Activated naive CD4-positive, alpha-beta T cell treated with Interleukin-2 at 50 U/mL for 16 hours (primary cell): ENCODE measurements at regions not wholly inside any gene's neighbourhood (a gene's known extent, or its start where the extent isn't known, plus 50 kb on each side); places are given as distances from the start of the nearest gene placed in this dataset.
"Not testable (repeated sequence)": the region's sequence is repeated elsewhere in the genome, so short reads cannot be mapped to it uniquely, and the experiment has no call there.

Experiments
- DNase-seq: peaks from one replicate; pipeline ENCODE4 v3.0.0-alpha.2; 2020

GRCh38 chrX:123013141-123013540 is 170.9 kb upstream of the GRIA3 start:
- no peak for DNase-seq

- DNase-seq: no peak
Observed at GRCh38 chrX:123036401-123036800, 147.7 kb upstream of the GRIA3 start.

GRCh38 chrX:123049071-123049625 is 134.9 kb upstream of the GRIA3 start:
- no peak for DNase-seq

- DNase-seq: no peak
Observed at GRCh38 chrX:123060986-123061385, 123.1 kb upstream of the GRIA3 start.

GRCh38 chrX:123064053-123064452 is 120.0 kb upstream of the GRIA3 start:
- DNase-seq: no peak

- no peak for DNase-seq
Observed at GRCh38 chrX:123072686-123073385, 111.2 kb upstream of the GRIA3 start.

- DNase-seq: no peak
Observed at GRCh38 chrX:123075947-123076561, 108.0 kb upstream of the GRIA3 start.

- DNase-seq: no peak
Observed at GRCh38 chrX:123077631-123078030, 106.4 kb upstream of the GRIA3 start.

- no peak for DNase-seq
Observed at GRCh38 chrX:123080065-123080464, 104.0 kb upstream of the GRIA3 start.

- DNase-seq: no peak
Observed at GRCh38 chrX:123081776-123082175, 102.3 kb upstream of the GRIA3 start.

- DNase-seq: no peak
Observed at GRCh38 chrX:123083924-123084323, 100.2 kb upstream of the GRIA3 start.

- no peak for DNase-seq
Observed at GRCh38 chrX:123084797-123085196, 99.3 kb upstream of the GRIA3 start.

- DNase-seq: no peak
Observed at GRCh38 chrX:123085311-123085940, 98.7 kb upstream of the GRIA3 start.

GRCh38 chrX:123086768-123087167 is 97.3 kb upstream of the GRIA3 start:
- no peak for DNase-seq

GRCh38 chrX:123087326-123087725 is 96.8 kb upstream of the GRIA3 start:
- DNase-seq: no peak

GRCh38 chrX:123088331-123088730 is 95.7 kb upstream of the GRIA3 start:
- DNase-seq: no peak

- DNase-seq: no peak
Observed at GRCh38 chrX:123088930-123089329, 95.1 kb upstream of the GRIA3 start.

GRCh38 chrX:123093792-123094191 is 90.3 kb upstream of the GRIA3 start:
- DNase-seq: no peak

GRCh38 chrX:123108513-123109427 is 75.3 kb upstream of the GRIA3 start:
- DNase-seq: no peak

- DNase-seq: no peak
Observed at GRCh38 chrX:123121241-123121640, 62.8 kb upstream of the GRIA3 start.

- not testable (repeated sequence) for DNase-seq
Observed at GRCh38 chrX:123129805-123130204, 54.3 kb upstream of the GRIA3 start.
